ENCODE measurements at regions not wholly inside any gene's neighbourhood (a gene's known extent, or its start where the extent isn't known, plus 50 kb on each side); places are given as distances from the start of the nearest gene placed in this dataset.
A peak's percentile ranks its signal among the peaks of the same experiment; 100 is the strongest.
"Not testable (repeated sequence)": the region's sequence is repeated elsewhere in the genome, so short reads cannot be mapped to it uniquely, and the experiment has no call there.

GRCh38 chr11:3514635-3515424 lies 127.0 kb downstream of the ART5 start:
- Mint-ChIP-seq H3K36me3 (peaks cover 12% of the 10 kb centered on the region), H3K27ac (peak overlapping the region; percentile 11; the same call in 1 of the 2 replicates), H3K9me3 (peaks cover 13% of the 10 kb centered on the region), H3K4me1 (peaks cover 53% of the 10 kb centered on the region)
- CTCF ChIA-PET; H3K4me3 Mint-ChIP-seq; ATAC-seq; H3K27me3 Mint-ChIP-seq (ENCODE audit: low read depth); DNase-seq (ENCODE audit: low spot score); POLR2A ChIA-PET: not testable (repeated sequence)

- H3K4me3 Mint-ChIP-seq; H3K27ac Mint-ChIP-seq; H3K36me3 Mint-ChIP-seq; H3K9me3 Mint-ChIP-seq; H3K27me3 Mint-ChIP-seq (ENCODE audit: low read depth); ATAC-seq; DNase-seq (ENCODE audit: low spot score); POLR2A ChIA-PET: not testable (repeated sequence)
- peaks cover 53% of the 10 kb centered on the region for H3K4me1 Mint-ChIP-seq
- CTCF ChIA-PET = interaction anchor here (0.9 kb wide), 1 partner anchor 36 kb away, joined by 4 read pairs; no protein-coding TSS in a partner anchor
Observed at GRCh38 chr11:3513311-3513710, 128.5 kb downstream of the ART5 start.

- ATAC-seq; H3K9me3 Mint-ChIP-seq; DNase-seq (ENCODE audit: low spot score); H3K4me3 Mint-ChIP-seq; POLR2A ChIA-PET; H3K36me3 Mint-ChIP-seq; H3K27me3 Mint-ChIP-seq (ENCODE audit: low read depth); H3K27ac Mint-ChIP-seq: not testable (repeated sequence)
- H3K4me1 Mint-ChIP-seq = peaks cover 53% of the 10 kb centered on the region
- CTCF ChIA-PET = interaction anchor here (0.9 kb wide), 1 partner anchor 35 kb away, joined by 4 read pairs; no protein-coding TSS in a partner anchor
Observed at GRCh38 chr11:3512751-3513150, 129.0 kb downstream of the ART5 start.

- Mint-ChIP-seq H3K4me1 (peaks cover 53% of the 10 kb centered on the region), H3K27ac (peak overlapping the region; percentile 43)
- H3K9me3 Mint-ChIP-seq; H3K27me3 Mint-ChIP-seq (ENCODE audit: low read depth); H3K36me3 Mint-ChIP-seq; H3K4me3 Mint-ChIP-seq; ATAC-seq; POLR2A ChIA-PET: not testable (repeated sequence)
- peak; percentile 20 for DNase-seq (ENCODE audit: low spot score)
- CTCF ChIA-PET = interaction anchor here (1.6 kb wide), 1 partner anchor 35 kb away, joined by 3 read pairs; no protein-coding TSS in a partner anchor
Observed at GRCh38 chr11:3512133-3512703, 129.6 kb downstream of the ART5 start.

- DNase-seq (ENCODE audit: low spot score); H3K36me3 Mint-ChIP-seq; ATAC-seq; POLR2A ChIA-PET; H3K4me3 Mint-ChIP-seq; H3K9me3 Mint-ChIP-seq; H3K27me3 Mint-ChIP-seq (ENCODE audit: low read depth): not testable (repeated sequence)
- peaks cover 50% of the 10 kb centered on the region for H3K4me1 Mint-ChIP-seq
- peak overlapping the region; percentile 43; the same call in 1 of the 2 replicates for H3K27ac Mint-ChIP-seq
- CTCF ChIA-PET = interaction anchor here (0.6 to 1.6 kb wide), 2 partner anchors 34 to 327 kb away, joined by 3 read pairs; no protein-coding TSS in a partner anchor
Observed at GRCh38 chr11:3511416-3512132, 130.2 kb downstream of the ART5 start.

- peaks cover 22% of the 10 kb centered on the region for H3K36me3 Mint-ChIP-seq
- CTCF ChIA-PET; H3K4me3 Mint-ChIP-seq; DNase-seq (ENCODE audit: low spot score); ATAC-seq; POLR2A ChIA-PET; H3K27me3 Mint-ChIP-seq (ENCODE audit: low read depth); H3K9me3 Mint-ChIP-seq: not testable (repeated sequence)
- peaks cover 40% of the 10 kb centered on the region for H3K4me1 Mint-ChIP-seq
- peak overlapping the region; percentile 55; the same call in 1 of the 2 replicates for H3K27ac Mint-ChIP-seq
Observed at GRCh38 chr11:3509563-3509962, 130.6 kb upstream of the ZNF195 start.

- H3K9me3 Mint-ChIP-seq = peaks cover 30% of the 10 kb centered on the region
- H3K4me3 Mint-ChIP-seq; H3K27me3 Mint-ChIP-seq (ENCODE audit: low read depth); DNase-seq (ENCODE audit: low spot score); ATAC-seq; CTCF ChIA-PET; POLR2A ChIA-PET: not testable (repeated sequence)
- peaks cover 16% of the 10 kb centered on the region for H3K4me1 Mint-ChIP-seq
- peaks cover 48% of the 10 kb centered on the region for H3K36me3 Mint-ChIP-seq
- H3K27ac Mint-ChIP-seq = 0 out of 2 replicates have a peak overlapping the region, but pooled peaks have one; percentile 40
Observed at GRCh38 chr11:3499198-3499597, 120.3 kb upstream of the ZNF195 start.

- ATAC-seq; H3K27ac Mint-ChIP-seq; H3K27me3 Mint-ChIP-seq (ENCODE audit: low read depth); CTCF ChIA-PET; POLR2A ChIA-PET; H3K4me3 Mint-ChIP-seq: not testable (repeated sequence)
- peak; percentile 68 for DNase-seq (ENCODE audit: low spot score)
- peaks cover 47% of the 10 kb centered on the region for H3K36me3 Mint-ChIP-seq
- H3K9me3 Mint-ChIP-seq = peaks cover 29% of the 10 kb centered on the region
- peaks cover 16% of the 10 kb centered on the region for H3K4me1 Mint-ChIP-seq
Observed at GRCh38 chr11:3498356-3498755, 119.4 kb upstream of the ZNF195 start.

GRCh38 chr11:3493152-3493551 lies 114.2 kb upstream of the ZNF195 start:
- Mint-ChIP-seq H3K9me3 (peaks cover 20% of the 10 kb centered on the region), H3K36me3 (peaks cover 23% of the 10 kb centered on the region)
- POLR2A ChIA-PET; H3K4me3 Mint-ChIP-seq; DNase-seq (ENCODE audit: low spot score); ATAC-seq; CTCF ChIA-PET; H3K27me3 Mint-ChIP-seq (ENCODE audit: low read depth); H3K27ac Mint-ChIP-seq; H3K4me1 Mint-ChIP-seq: not testable (repeated sequence)

Data from WTC11 (cell line).